K562 (cell line): ENCODE measurements at regions not wholly inside any gene's neighbourhood (a gene's known extent, or its start where the extent isn't known, plus 50 kb on each side); places are given as distances from the start of the nearest gene placed in this dataset.

ENCODE experiments used
- ATAC-seq: fragments of 200-7000 bp; cut with Tn5 transposase; 3 replicates; pipeline ENCODE4 v1.9.1; 2020; ENCODE audit warnings: moderate library complexity
- BruUV-seq: library from RNA; stranded (reverse); fragments of 400-500 nt; replicated peaks from 2 replicates; lab custom pipeline; 2021; lab: Mats Ljungman, UMichigan
- CTCF ChIA-PET: fragments of 300-600 bp; formaldehyde crosslinking; extraction: SDS; loops from one replicate; lab custom pipeline; 2021; ENCODE audit warnings: low intra/inter-chr PET ratio; lab: Yijun Ruan, JAX
- POLR2A ChIA-PET: fragments of 300-600, 350-650 bp; sonication (Branson Sonifier 250); formaldehyde crosslinking; extraction: SDS; loops from one replicate; lab custom pipeline; 2021; ENCODE audit warnings: antibody characterized with exemption, inconsistent platforms; lab: Yijun Ruan, JAX
- DNase-seq, 4 experiments: peaks; one replicate each; pipeline versions ENCODE4 v3.0.0 to v3.0.0-alpha.2; 2011 to 2018; ENCODE audit warnings: low spot score in 3 of 4, mixed read lengths in 3 of 4; ENCODE audit errors: extremely low read depth in 1 of 4
- FAIRE-seq: peaks from 2 replicates; lab custom pipeline; 2011; peaks lifted over from hg19 to GRCh38; lab: Jason Lieb, UNC
- H2AFZ ChIP-seq: 2 replicates; pipeline ENCODE4 v1.6.0; 2011; ENCODE audit warnings: low read depth, low read length, control low read depth, inconsistent platforms
- H3K27ac ChIP-seq: fragments of 200-600 bp; 3 replicates; pipeline ENCODE4 v1.8.0; 2011; ENCODE audit warnings: low read depth, mild to moderate bottlenecking, control low read depth, inconsistent platforms, low read length, moderate library complexity, mixed read lengths; ENCODE audit errors: extremely low read depth
- H3K27me3 ChIP-seq, 2 experiments: fragments of 300-600 bp in 1 of 2; 2 replicates in 1 of 2; 3 replicates in 1 of 2; pipeline versions ENCODE4 v1.6.0 to v1.8.0; 2011; ENCODE audit warnings: inconsistent platforms in 2 of 2, low read length in 2 of 2, mild to moderate bottlenecking in 1 of 2, mixed read lengths in 1 of 2, moderate library complexity in 1 of 2; ENCODE audit not compliant: control insufficient read depth in 2 of 2, insufficient read depth in 2 of 2
- H3K36me3 ChIP-seq: fragments of 300-600 bp; 3 replicates; pipeline ENCODE4 v1.8.0; 2011; ENCODE audit warnings: mild to moderate bottlenecking, low read length, inconsistent platforms; ENCODE audit not compliant: control insufficient read depth, insufficient read depth
- H3K4me1 ChIP-seq, 2 experiments: fragments of 200-600 bp in 1 of 2; replicated peaks in 1 of 2; 2 replicates in 1 of 2; 3 replicates in 1 of 2; pipeline versions ENCODE4 v1.5.1 to v1.8.0; 2011; ENCODE audit warnings: inconsistent platforms in 2 of 2, low read length in 2 of 2, mild to moderate bottlenecking in 1 of 2, mixed read lengths in 1 of 2, moderate library complexity in 1 of 2; ENCODE audit not compliant: control insufficient read depth in 2 of 2, insufficient read depth in 2 of 2
- H3K4me2 ChIP-seq: 2 replicates; pipeline ENCODE4 v1.6.1; 2011; ENCODE audit warnings: low read length, control low read depth, inconsistent platforms, mixed read lengths; ENCODE audit not compliant: insufficient read depth
- H3K4me3 ChIP-seq: fragments of 200-600 bp; sonication (generic), shearing (Covaris generic); 2 replicates; pipeline ENCODE4 v1.5.1; 2016; ENCODE audit warnings: control low read depth, inconsistent platforms
- H3K79me2 ChIP-seq: fragments of 200-600 bp; 3 replicates; pipeline ENCODE4 v1.8.0; 2011; ENCODE audit warnings: low read length, inconsistent platforms; ENCODE audit not compliant: control insufficient read depth, insufficient read depth
- H3K9ac ChIP-seq, 2 experiments: 2 replicates each; pipeline versions ENCODE4 v1.6.0 to v1.6.1; 2011; ENCODE audit warnings: low read depth in 2 of 2, low read length in 2 of 2, control low read depth in 1 of 2, inconsistent platforms in 1 of 2, mild to moderate bottlenecking in 1 of 2, mixed read lengths in 1 of 2; ENCODE audit not compliant: insufficient read depth in 1 of 2
- H3K9me1 ChIP-seq: one replicate; pipeline ENCODE4 v1.6.0; 2011; ENCODE audit warnings: inconsistent platforms, mild to moderate bottlenecking, low read length, moderate library complexity; ENCODE audit not compliant: control insufficient read depth, insufficient read depth
- H3K9me3 ChIP-seq: replicated peaks from 2 replicates; pipeline ENCODE4 v1.5.1; 2011; ENCODE audit warnings: low read depth, low read length, inconsistent platforms; ENCODE audit not compliant: control insufficient read depth, insufficient read depth
- H4K20me1 ChIP-seq: replicated peaks from 2 replicates; pipeline ENCODE4 v1.6.1; 2011; ENCODE audit warnings: low read length, inconsistent platforms, mixed read lengths; ENCODE audit not compliant: control insufficient read depth, insufficient read depth
- ELF2 ChIP-seq: fragments of 250-450 bp; sonication (Bioruptor Pico); IDR thresholded peaks from 2 replicates; pipeline ENCODE4 v1.5.0; 2021; ENCODE audit warnings: mild to moderate bottlenecking
- HOXB6 ChIP-seq: fragments of 250-450 bp; sonication (Bioruptor Pico); IDR thresholded peaks from 2 replicates; pipeline ENCODE4 v1.5.1; 2022; ENCODE audit warnings: mild to moderate bottlenecking, borderline replicate concordance
- IRF1 ChIP-seq: sonication (generic); formaldehyde crosslinking; IDR thresholded peaks from 2 replicates; pipeline ENCODE4 v1.8.0; 2022; ENCODE audit warnings: missing genetic modification reagents, mild to moderate bottlenecking, borderline replicate concordance
- MITF ChIP-seq: IDR thresholded peaks from 2 replicates; pipeline ENCODE4 v1.6.1; 2014; ENCODE audit warnings: antibody characterized with exemption
- RFX5 ChIP-seq: IDR thresholded peaks from 2 replicates; pipeline ENCODE4 v1.6.1; 2011; ENCODE audit warnings: low read depth, mild to moderate bottlenecking, improper control_type of control experiment, low read length
- USF1 ChIP-seq: sonication (generic); formaldehyde crosslinking; IDR thresholded peaks from 2 replicates; pipeline ENCODE4 v1.9.0; 2022; ENCODE audit warnings: mild to moderate bottlenecking, missing genetic modification reagents
- ZBTB26 ChIP-seq: fragments of 450-650 bp; formaldehyde crosslinking; IDR thresholded peaks from 2 replicates; pipeline ENCODE4 v1.4.0; 2022; ENCODE audit warnings: missing genetic modification characterization
- WGBS: fragments of 100-300 bp; shearing (Covaris generic); methylation state at CpG from one replicate; pipeline ENCODE4 v1.1.6; 2016; ENCODE audit warnings: low coverage, mixed read lengths; ENCODE audit not compliant: insufficient coverage; ENCODE audit errors: missing lambda C conversion rate; 5-methylcytosine and 5-hydroxymethylcytosine counted together
- in situ Hi-C: fragments of 300-500 bp; cut with MboI; formaldehyde crosslinking; loops from 4 replicates; pipeline ENCODE4 v1.15.0; 2018; ENCODE audit warnings: inconsistent platforms, mixed read lengths
- intact Hi-C: fragments of 100-400 bp; cut with micrococcal nuclease; formaldehyde crosslinking; loops from 2 replicates; pipeline ENCODE4 v1.14.2; 2022

GRCh38 chr12:28973491-28973890 is 175.6 kb upstream of the FAR2 start:
- Histone ChIP-seq H3K9me3 (no peaks in the 10 kb centered on the region), H2AFZ (no peak overlapping the region), H4K20me1 (no peaks in the 10 kb centered on the region), H3K27ac (no peak overlapping the region), H3K79me2 (no peaks in the 10 kb centered on the region), H3K4me3 (no peak overlapping the region), H3K36me3 (no peaks in the 10 kb centered on the region), H3K4me1 (no peaks in the 10 kb centered on the region), H3K9ac (no peak overlapping the region), H3K27me3 (no peaks in the 10 kb centered on the region), H3K9me1 (no peaks in the 10 kb centered on the region), H3K4me2 (no peak overlapping the region)
- TF ChIP-seq RFX5 (no peak), MITF (no peak), ELF2 (CRISPR knock-in tag) (no peak), USF1 (CRISPR knock-in tag) (no peak), ZBTB26 (CRISPR knock-in tag) (no peak), HOXB6 (CRISPR knock-in tag) (no peak), IRF1 (CRISPR knock-in tag) (no peak)
- no TSS peak for BruUV-seq
- POLR2A ChIA-PET = no interaction called here
- intact Hi-C loops (no loop called here), in situ Hi-C loops (no loop called here)
- WGBS = 0% methylated on average over 2 of the region's 2 CpGs
- FAIRE-seq = no peak
- DNase-seq = no peak
- CTCF ChIA-PET = no interaction called here
- ATAC-seq = no peak
